Nephron (organoid): ENCODE measurements at regions not wholly inside any gene's neighbourhood (a gene's known extent, or its start where the extent isn't known, plus 50 kb on each side); places are given as distances from the start of the nearest gene placed in this dataset.
A peak's percentile ranks its signal among the peaks of the same experiment; 100 is the strongest.

Experiments
- H3K27ac Mint-ChIP-seq, 3 experiments: 2 replicates each; pipeline ENCODE4 v1.8.0; 2020; ENCODE audit warnings: mixed read lengths in 3 of 3, mild to moderate bottlenecking in 2 of 3, moderate library complexity in 1 of 3
- H3K27me3 Mint-ChIP-seq: 2 replicates; pipeline ENCODE4 v1.8.0; 2021; ENCODE audit warnings: low read depth, mild to moderate bottlenecking, moderate library complexity, mixed read lengths
- H3K36me3 Mint-ChIP-seq: 2 replicates; pipeline ENCODE4 v1.8.0; 2020; ENCODE audit warnings: low read depth, mixed read lengths
- H3K4me1 Mint-ChIP-seq: 2 replicates; pipeline ENCODE4 v1.8.0; 2020; ENCODE audit warnings: mixed read lengths
- H3K4me3 Mint-ChIP-seq, 3 experiments: 2 replicates each; pipeline ENCODE4 v1.8.0; 2020; ENCODE audit warnings: mild to moderate bottlenecking in 3 of 3, mixed read lengths in 3 of 3, moderate library complexity in 2 of 3
- H3K9me3 Mint-ChIP-seq: 2 replicates; pipeline ENCODE4 v1.8.0; 2020; ENCODE audit warnings: mixed read lengths
- TF ChIP-seq, protein P1 (sequence below), 3 experiments: fragments of 200-600 bp; sonication (generic); IDR thresholded peaks; one replicate each; pipeline ENCODE4 v1.5.0; 2021; ENCODE audit warnings: antibody characterized with exemption in 3 of 3; ENCODE audit not compliant: unreplicated experiment in 3 of 3

DNA sequence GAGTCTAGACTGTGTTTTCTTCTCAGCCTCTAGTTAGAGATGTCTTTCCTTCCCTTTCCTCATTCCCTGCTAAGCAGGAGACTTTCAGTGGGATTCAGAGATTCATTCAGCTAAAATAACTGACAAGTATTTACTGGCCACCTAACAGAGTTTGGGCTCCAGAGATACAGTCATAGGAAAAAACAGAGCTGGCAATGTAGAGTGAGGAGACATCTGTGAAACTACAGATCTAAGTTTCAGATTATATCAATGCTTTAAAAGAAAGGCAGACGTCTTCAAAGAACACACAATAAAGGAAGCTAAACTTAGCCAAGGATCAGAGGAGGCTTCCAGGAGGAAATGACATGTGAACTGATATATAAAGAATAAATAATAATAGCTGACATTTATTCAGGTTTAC is 355.6 kb upstream of the DDI1 start:
- H3K9me3 Mint-ChIP-seq, result peaks cover 4% of the 10 kb centered on the region
- no peaks in the 10 kb centered on the region for H3K27me3 Mint-ChIP-seq

GRCh38 chr11:103681855-103682254 is 354.6 kb upstream of the DDI1 start:
- no peaks in the 10 kb centered on the region for H3K36me3 Mint-ChIP-seq
- no peak overlapping the region for H3K4me3 Mint-ChIP-seq
- H3K27me3 Mint-ChIP-seq, result no peaks in the 10 kb centered on the region
- H3K4me1 Mint-ChIP-seq, result peaks cover 12% of the 10 kb centered on the region
- H3K27ac Mint-ChIP-seq, result peak overlapping the region in 2 of 3 experiments; percentile 35 to 38
- TF ChIP-seq, protein P1, sequence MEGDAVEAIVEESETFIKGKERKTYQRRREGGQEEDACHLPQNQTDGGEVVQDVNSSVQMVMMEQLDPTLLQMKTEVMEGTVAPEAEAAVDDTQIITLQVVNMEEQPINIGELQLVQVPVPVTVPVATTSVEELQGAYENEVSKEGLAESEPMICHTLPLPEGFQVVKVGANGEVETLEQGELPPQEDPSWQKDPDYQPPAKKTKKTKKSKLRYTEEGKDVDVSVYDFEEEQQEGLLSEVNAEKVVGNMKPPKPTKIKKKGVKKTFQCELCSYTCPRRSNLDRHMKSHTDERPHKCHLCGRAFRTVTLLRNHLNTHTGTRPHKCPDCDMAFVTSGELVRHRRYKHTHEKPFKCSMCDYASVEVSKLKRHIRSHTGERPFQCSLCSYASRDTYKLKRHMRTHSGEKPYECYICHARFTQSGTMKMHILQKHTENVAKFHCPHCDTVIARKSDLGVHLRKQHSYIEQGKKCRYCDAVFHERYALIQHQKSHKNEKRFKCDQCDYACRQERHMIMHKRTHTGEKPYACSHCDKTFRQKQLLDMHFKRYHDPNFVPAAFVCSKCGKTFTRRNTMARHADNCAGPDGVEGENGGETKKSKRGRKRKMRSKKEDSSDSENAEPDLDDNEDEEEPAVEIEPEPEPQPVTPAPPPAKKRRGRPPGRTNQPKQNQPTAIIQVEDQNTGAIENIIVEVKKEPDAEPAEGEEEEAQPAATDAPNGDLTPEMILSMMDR (IDR thresholded peaks at IDR 0.05; ENCODE audit: unreplicated experiment in 3 of 3), result no peak
- peaks cover 9% of the 10 kb centered on the region for H3K9me3 Mint-ChIP-seq

More for the DNA sequence above, 355.6 kb upstream of the DDI1 start:
- H3K27ac Mint-ChIP-seq, result no peak overlapping the region
- TF ChIP-seq, protein P1 (IDR thresholded peaks at IDR 0.05; ENCODE audit: unreplicated experiment in 3 of 3), result no peak
- H3K4me3 Mint-ChIP-seq, result no peak overlapping the region
- peaks cover 12% of the 10 kb centered on the region for H3K4me1 Mint-ChIP-seq
- no peaks in the 10 kb centered on the region for H3K36me3 Mint-ChIP-seq

DNA sequence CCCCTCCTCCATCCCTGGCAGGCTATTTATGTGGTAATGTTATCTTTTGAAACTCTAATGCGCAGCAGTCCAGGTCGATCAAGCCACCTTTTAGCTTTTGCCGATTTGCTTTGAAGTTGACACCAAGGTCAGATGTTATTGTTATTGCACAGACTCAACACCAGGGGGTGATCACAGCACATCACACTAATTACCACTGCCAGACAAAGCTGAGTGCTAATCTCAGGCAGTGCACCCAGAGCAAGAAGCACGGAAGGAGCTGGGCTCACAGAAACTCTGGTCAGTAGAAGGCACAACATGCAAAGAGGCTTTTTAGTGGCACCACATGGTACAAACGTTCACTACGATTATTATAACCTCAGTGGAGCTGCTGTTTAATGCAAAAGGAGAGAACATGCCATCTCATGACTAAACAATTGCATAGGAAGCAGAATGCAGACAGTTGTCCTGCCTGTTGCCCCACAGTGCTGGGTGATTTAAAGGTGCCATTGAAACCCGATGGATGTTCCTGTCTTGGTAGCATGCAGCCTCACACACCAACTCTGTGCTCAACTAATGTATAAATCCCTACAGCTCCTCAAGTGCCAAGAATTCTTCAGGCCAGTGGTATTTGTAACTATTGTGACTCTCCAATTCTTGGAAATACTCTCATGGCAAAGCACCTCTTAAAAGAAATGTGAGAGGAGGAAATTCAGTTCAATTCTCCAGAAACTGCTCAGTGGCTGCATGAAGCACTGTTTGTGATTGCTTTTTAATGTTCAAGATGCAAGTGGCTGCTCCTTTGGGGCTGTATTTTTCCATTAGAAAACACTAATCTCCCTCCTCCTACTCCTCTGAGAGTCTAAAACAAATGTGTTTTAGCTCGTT is 353.9 kb upstream of the DDI1 start:
- H3K4me1 Mint-ChIP-seq, result peaks cover 12% of the 10 kb centered on the region
- no peaks in the 10 kb centered on the region for H3K36me3 Mint-ChIP-seq
- peaks cover 13% of the 10 kb centered on the region for H3K9me3 Mint-ChIP-seq
- H3K4me3 Mint-ChIP-seq, result no peak overlapping the region
- peak overlapping the region in 2 of 3 experiments; percentile 35 to 38 for H3K27ac Mint-ChIP-seq
- TF ChIP-seq, protein P1 (IDR thresholded peaks at IDR 0.05; ENCODE audit: unreplicated experiment in 3 of 3), result peak; percentile 73 to 84 (median 79)
- no peaks in the 10 kb centered on the region for H3K27me3 Mint-ChIP-seq

DNA sequence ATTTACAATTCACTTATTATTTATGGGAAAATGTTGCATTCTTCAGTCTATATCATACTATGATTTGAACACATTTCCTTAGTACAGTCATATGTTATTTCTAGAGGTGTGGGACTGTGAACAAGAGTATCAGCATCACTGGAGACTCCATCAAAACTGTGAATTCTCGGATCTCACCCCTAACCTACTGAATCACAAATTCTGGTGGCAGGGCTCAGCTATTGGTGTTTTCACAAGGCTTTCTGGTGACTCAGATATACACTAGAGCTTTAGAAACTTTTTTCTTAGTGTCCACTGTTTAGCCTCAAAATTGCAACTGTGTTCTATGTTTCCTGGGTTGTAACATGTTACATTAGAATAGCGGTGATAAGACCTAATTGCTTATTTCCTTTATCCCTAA is 352.9 kb upstream of the DDI1 start:
- no peak overlapping the region for H3K27ac Mint-ChIP-seq
- H3K4me3 Mint-ChIP-seq, result no peak overlapping the region
- TF ChIP-seq, protein P1 (IDR thresholded peaks at IDR 0.05; ENCODE audit: unreplicated experiment in 3 of 3), result no peak
- no peaks in the 10 kb centered on the region for H3K27me3 Mint-ChIP-seq
- no peaks in the 10 kb centered on the region for H3K36me3 Mint-ChIP-seq
- peaks cover 13% of the 10 kb centered on the region for H3K9me3 Mint-ChIP-seq
- peaks cover 12% of the 10 kb centered on the region for H3K4me1 Mint-ChIP-seq

DNA sequence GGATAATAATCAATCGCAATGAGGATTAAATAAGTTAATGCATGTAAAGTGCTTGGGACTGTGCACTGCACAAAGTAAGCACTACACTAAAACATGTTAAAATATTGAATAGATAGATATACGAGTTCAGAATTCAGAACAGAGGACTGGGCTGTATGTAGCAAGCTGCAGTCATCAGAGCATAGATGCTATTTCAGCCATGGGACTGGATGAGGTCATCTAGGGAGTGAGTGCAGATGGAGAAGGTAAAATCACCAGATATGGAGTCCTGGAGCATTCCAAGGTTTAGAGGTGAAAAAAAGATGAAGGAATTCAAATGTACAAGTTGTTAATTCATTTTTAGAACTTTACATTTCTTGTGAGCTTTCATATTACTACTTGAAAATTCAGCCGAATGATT is 347.5 kb upstream of the DDI1 start:
- no peaks in the 10 kb centered on the region for H3K4me1 Mint-ChIP-seq
- peak overlapping the region in 2 of 3 experiments; percentile 24 to 44 for H3K27ac Mint-ChIP-seq
- H3K27me3 Mint-ChIP-seq, result no peaks in the 10 kb centered on the region
- TF ChIP-seq, protein P1 (IDR thresholded peaks at IDR 0.05; ENCODE audit: unreplicated experiment in 3 of 3), result no peak
- peaks cover 13% of the 10 kb centered on the region for H3K9me3 Mint-ChIP-seq
- no peaks in the 10 kb centered on the region for H3K36me3 Mint-ChIP-seq
- H3K4me3 Mint-ChIP-seq, result no peak overlapping the region

- H3K27me3 Mint-ChIP-seq, result no peaks in the 10 kb centered on the region
- no peaks in the 10 kb centered on the region for H3K4me1 Mint-ChIP-seq
- H3K4me3 Mint-ChIP-seq, result no peak overlapping the region
Measured at GRCh38 chr11:103690356-103690755, 346.1 kb upstream of the DDI1 start.

More at GRCh38 chr11:103690356-103690755, 346.1 kb upstream of the DDI1 start:
- Mint-ChIP-seq H3K36me3 (no peaks in the 10 kb centered on the region), H3K9me3 (peaks cover 10% of the 10 kb centered on the region), H3K27ac (no peak overlapping the region)
- TF ChIP-seq, protein P1 (IDR thresholded peaks at IDR 0.05; ENCODE audit: unreplicated experiment in 3 of 3), result no peak
